Smooth muscle cell (in vitro differentiated cells): ENCODE measurements at regions not wholly inside any gene's neighbourhood (a gene's known extent, or its start where the extent isn't known, plus 50 kb on each side); places are given as distances from the start of the nearest gene placed in this dataset.

ENCODE experiments used
- DNase-seq: peaks from one replicate; lab custom pipeline; 2025; ENCODE audit not compliant: unreplicated experiment; lab: John Stamatoyannopoulos, UW
- H2AFZ ChIP-seq: fragments of 200-600 bp; sonication (generic); 2 replicates; pipeline ENCODE4 v1.6.0; 2016; ENCODE audit warnings: antibody characterized with exemption, low read depth, mild to moderate bottlenecking
- H3F3A ChIP-seq: fragments of 200-600 bp; sonication (generic); 2 replicates; pipeline ENCODE4 v1.6.0; 2017; ENCODE audit warnings: antibody characterized with exemption, low read depth
- H3K27ac ChIP-seq: fragments of 200-600 bp; sonication (generic); 2 replicates; pipeline ENCODE4 v1.5.1; 2016; ENCODE audit warnings: low read depth, mild to moderate bottlenecking
- H3K27me3 ChIP-seq: fragments of 200-600 bp; sonication (generic); 2 replicates; pipeline ENCODE4 v1.6.1; 2016; ENCODE audit warnings: low read depth, mild to moderate bottlenecking
- H3K36me3 ChIP-seq: fragments of 200-600 bp; sonication (generic); 2 replicates; pipeline ENCODE4 v1.5.1; 2016; ENCODE audit warnings: low read depth
- H3K4me1 ChIP-seq: fragments of 200-600 bp; sonication (generic); 2 replicates; pipeline ENCODE4 v1.5.1; 2016; ENCODE audit warnings: low read depth
- H3K4me2 ChIP-seq: fragments of 200-600 bp; sonication (generic); 2 replicates; pipeline ENCODE4 v1.6.0; 2016; ENCODE audit warnings: mild to moderate bottlenecking
- H3K4me3 ChIP-seq: fragments of 200-600 bp; sonication (generic); 2 replicates; pipeline ENCODE4 v1.5.1; 2016; ENCODE audit warnings: mild to moderate bottlenecking
- H3K79me2 ChIP-seq: fragments of 200-600 bp; sonication (generic); 2 replicates; pipeline ENCODE4 v1.6.0; 2016; ENCODE audit warnings: low read depth, mild to moderate bottlenecking
- H3K9ac ChIP-seq: fragments of 200-600 bp; sonication (generic); 2 replicates; pipeline ENCODE4 v1.6.0; 2016; ENCODE audit warnings: low read depth
- H3K9me3 ChIP-seq: fragments of 200-600 bp; sonication (generic); replicated peaks from 2 replicates; pipeline ENCODE4 v1.5.1; 2016; ENCODE audit warnings: low read depth
- H4K20me1 ChIP-seq: fragments of 200-600 bp; sonication (generic); 2 replicates; pipeline ENCODE4 v1.6.0; 2016; ENCODE audit warnings: low read depth
- WGBS: methylation state at CpG from one replicate; pipeline ENCODE4 v1.1.7; 2016; ENCODE audit warnings: low lambda C conversion rate; 5-methylcytosine and 5-hydroxymethylcytosine counted together
- TF ChIP-seq, protein P1 (sequence below): fragments of 200-600 bp; sonication (generic); IDR thresholded peaks from 2 replicates; pipeline ENCODE4 v1.5.1; 2017; ENCODE audit warnings: borderline replicate concordance, mild to moderate bottlenecking, antibody characterized with exemption; ENCODE audit not compliant: insufficient read depth, poor library complexity, severe bottlenecking

DNA sequence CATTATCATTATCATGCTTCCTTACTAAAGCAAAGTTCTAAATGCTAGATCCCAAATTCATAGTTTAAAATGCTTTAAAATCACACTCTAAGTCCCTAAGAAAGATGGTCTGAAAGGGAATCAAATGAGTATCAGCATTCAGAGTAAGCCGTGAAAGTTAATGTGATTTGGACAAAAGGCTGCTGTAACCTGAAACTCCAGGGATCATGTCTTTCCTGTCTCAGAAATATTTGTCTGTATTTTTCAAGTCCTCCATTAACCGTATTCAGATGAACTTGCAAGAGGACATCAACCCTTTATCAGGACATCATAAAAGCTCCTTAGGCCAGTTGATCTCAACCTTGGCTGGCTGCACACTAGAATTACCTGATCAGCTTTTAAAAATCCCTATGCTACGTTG, 324.3 kb upstream of the PKDCC start:
- Histone ChIP-seq H3K27me3 (no peaks in the 10 kb centered on the region), H4K20me1 (no peaks in the 10 kb centered on the region), H3K27ac (no peak overlapping the region), H3K4me3 (no peak overlapping the region), H3K79me2 (no peaks in the 10 kb centered on the region), H3K9ac (no peak overlapping the region), H2AFZ (no peak overlapping the region), H3F3A (no peaks in the 10 kb centered on the region), H3K9me3 (no peaks in the 10 kb centered on the region), H3K4me2 (no peak overlapping the region), H3K4me1 (peaks cover 15% of the 10 kb centered on the region), H3K36me3 (no peaks in the 10 kb centered on the region)
- TF ChIP-seq, protein P1, sequence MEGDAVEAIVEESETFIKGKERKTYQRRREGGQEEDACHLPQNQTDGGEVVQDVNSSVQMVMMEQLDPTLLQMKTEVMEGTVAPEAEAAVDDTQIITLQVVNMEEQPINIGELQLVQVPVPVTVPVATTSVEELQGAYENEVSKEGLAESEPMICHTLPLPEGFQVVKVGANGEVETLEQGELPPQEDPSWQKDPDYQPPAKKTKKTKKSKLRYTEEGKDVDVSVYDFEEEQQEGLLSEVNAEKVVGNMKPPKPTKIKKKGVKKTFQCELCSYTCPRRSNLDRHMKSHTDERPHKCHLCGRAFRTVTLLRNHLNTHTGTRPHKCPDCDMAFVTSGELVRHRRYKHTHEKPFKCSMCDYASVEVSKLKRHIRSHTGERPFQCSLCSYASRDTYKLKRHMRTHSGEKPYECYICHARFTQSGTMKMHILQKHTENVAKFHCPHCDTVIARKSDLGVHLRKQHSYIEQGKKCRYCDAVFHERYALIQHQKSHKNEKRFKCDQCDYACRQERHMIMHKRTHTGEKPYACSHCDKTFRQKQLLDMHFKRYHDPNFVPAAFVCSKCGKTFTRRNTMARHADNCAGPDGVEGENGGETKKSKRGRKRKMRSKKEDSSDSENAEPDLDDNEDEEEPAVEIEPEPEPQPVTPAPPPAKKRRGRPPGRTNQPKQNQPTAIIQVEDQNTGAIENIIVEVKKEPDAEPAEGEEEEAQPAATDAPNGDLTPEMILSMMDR, result no peak
- WGBS, result 59% methylated on average over 3 of the region's 3 CpGs
- DNase-seq, result no peak

DNA sequence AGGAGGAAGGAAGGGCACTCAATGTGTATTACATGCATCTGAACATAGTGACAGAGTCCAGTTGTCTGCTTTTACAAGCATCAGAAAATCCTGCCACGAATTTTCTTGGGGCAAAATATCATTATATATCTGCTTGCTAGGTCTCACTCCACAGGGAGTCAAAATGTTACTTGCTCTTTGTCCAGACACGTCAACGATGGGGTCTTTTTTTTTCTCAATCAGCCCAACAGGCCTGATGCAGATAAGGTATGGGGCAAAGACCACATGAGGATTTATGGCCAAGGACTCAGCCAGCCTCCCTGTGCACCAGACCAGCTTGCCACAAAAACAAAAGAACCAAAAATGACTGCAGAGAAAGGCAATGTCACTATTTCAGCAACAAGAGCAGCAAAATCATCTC, 323.4 kb upstream of the PKDCC start:
- Histone ChIP-seq H3K4me2 (no peak overlapping the region), H2AFZ (no peak overlapping the region), H3K79me2 (no peaks in the 10 kb centered on the region), H3K9me3 (no peaks in the 10 kb centered on the region), H3F3A (no peaks in the 10 kb centered on the region), H3K36me3 (no peaks in the 10 kb centered on the region), H3K4me1 (peaks cover 15% of the 10 kb centered on the region), H3K4me3 (no peak overlapping the region), H4K20me1 (no peaks in the 10 kb centered on the region), H3K27ac (no peak overlapping the region), H3K27me3 (no peaks in the 10 kb centered on the region), H3K9ac (no peak overlapping the region)
- no peak for DNase-seq
- TF ChIP-seq, protein P1, result no peak
- WGBS, result 32% methylated on average over 3 of the region's 3 CpGs

DNA sequence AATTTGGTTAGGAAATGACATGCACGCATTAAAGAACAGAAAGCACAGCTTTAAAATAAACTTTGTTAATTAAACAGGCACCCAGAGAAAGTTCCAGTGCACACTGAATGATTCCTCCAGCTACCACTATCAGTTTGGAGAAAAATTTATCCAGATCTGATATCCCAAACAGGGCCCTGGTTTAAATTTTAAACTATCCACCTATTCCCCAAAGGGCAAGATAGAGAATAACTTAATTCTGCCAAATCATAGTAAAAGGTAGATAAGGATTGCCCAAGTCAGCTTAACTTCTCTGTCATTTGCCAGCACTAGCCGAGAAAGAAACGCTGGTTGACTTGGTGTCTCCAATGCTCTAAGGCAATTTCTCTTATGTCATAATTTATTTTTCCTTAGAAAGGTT, 321.9 kb upstream of the PKDCC start:
- Histone ChIP-seq H3K79me2 (no peaks in the 10 kb centered on the region), H3K4me1 (peaks cover 15% of the 10 kb centered on the region), H3K9ac (no peak overlapping the region), H4K20me1 (no peaks in the 10 kb centered on the region), H3K36me3 (no peaks in the 10 kb centered on the region), H3K9me3 (no peaks in the 10 kb centered on the region), H3K4me3 (no peak overlapping the region), H3F3A (no peaks in the 10 kb centered on the region), H3K4me2 (no peak overlapping the region), H3K27me3 (no peaks in the 10 kb centered on the region), H3K27ac (no peak overlapping the region), H2AFZ (no peak overlapping the region)
- 96% methylated on average over 3 of the region's 3 CpGs for WGBS
- no peak for DNase-seq
- TF ChIP-seq, protein P1, result no peak

DNA sequence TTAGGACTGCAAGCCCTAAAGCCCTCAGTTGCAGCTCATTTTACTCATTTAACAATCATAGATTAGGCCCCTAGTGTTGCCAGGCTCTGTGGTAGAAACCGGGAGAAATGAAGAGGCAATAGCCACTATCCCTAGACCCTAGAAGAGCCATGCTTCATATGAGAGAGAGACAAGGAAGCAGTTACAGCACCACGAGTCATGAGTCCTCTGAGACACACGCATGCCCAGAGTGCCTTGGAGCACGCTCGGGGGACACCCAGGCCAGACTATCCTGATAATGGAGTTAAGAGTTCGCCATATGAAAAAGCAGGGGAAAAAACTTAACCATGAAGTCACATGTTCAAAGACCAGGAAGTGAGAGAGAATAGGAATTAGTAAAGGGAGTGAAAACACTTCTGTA, 321.5 kb upstream of the PKDCC start:
- H2AFZ ChIP-seq, result no peak overlapping the region
- no peak for DNase-seq
- 60% methylated on average over 6 of the region's 6 CpGs for WGBS

More for the DNA sequence above, 321.5 kb upstream of the PKDCC start:
- TF ChIP-seq, protein P1, result no peak
- H3K27me3 ChIP-seq, result no peaks in the 10 kb centered on the region
- H3K9ac ChIP-seq, result no peak overlapping the region
- H3F3A ChIP-seq, result no peaks in the 10 kb centered on the region
- no peaks in the 10 kb centered on the region for H3K36me3 ChIP-seq
- peaks cover 15% of the 10 kb centered on the region for H3K4me1 ChIP-seq
- no peak overlapping the region for H3K27ac ChIP-seq
- H3K79me2 ChIP-seq, result no peaks in the 10 kb centered on the region
- no peak overlapping the region for H3K4me2 ChIP-seq
- H3K4me3 ChIP-seq, result no peak overlapping the region
- H4K20me1 ChIP-seq, result no peaks in the 10 kb centered on the region
- H3K9me3 ChIP-seq, result no peaks in the 10 kb centered on the region
